HCT116 (cell line): ENCODE measurements at regions not wholly inside any gene's neighbourhood (a gene's known extent, or its start where the extent isn't known, plus 50 kb on each side); places are given as distances from the start of the nearest gene placed in this dataset.

ENCODE experiments used
- ATAC-seq: fragments of 200-7000 bp; cut with Tn5 transposase; 2 replicates; pipeline ENCODE4 v1.9.1; 2020; ENCODE audit warnings: mild to moderate bottlenecking, moderate library complexity
- BruUV-seq: library from RNA; stranded (reverse); fragments of 400-500 nt; replicated peaks from 2 replicates; lab custom pipeline; 2021; lab: Mats Ljungman, UMichigan
- CTCF ChIA-PET: fragments of 300-600 bp; sonication (Branson Sonifier 250); formaldehyde crosslinking; loops from one replicate; lab custom pipeline; 2021; ENCODE audit warnings: antibody characterized with exemption; lab: Charles Lee
- POLR2A ChIA-PET: fragments of 300-600, 350-600 bp; sonication (Branson Sonifier 250); formaldehyde crosslinking; loops from one replicate; lab custom pipeline; 2021; ENCODE audit warnings: antibody characterized with exemption; lab: Charles Lee
- RAD21 ChIA-PET, 2 experiments: fragments of 300-600 bp; sonication (Branson Sonifier 250); formaldehyde crosslinking; loops; one replicate each; lab custom pipeline; 2023; ENCODE audit warnings: low total read pairs in 2 of 2; ENCODE audit not compliant: uncharacterized antibody in 2 of 2, unreplicated experiment in 2 of 2, low non-redundant PET in 1 of 2; lab: Charles Lee
- DNase-seq: peaks from one replicate; pipeline ENCODE4 v3.0.0-alpha.2; 2010; ENCODE audit warnings: low read depth, low spot score
- H2AFZ ChIP-seq: fragments of 200-600 bp; shearing (Covaris generic), sonication (generic); 2 replicates; pipeline ENCODE4 v1.6.1; 2017; ENCODE audit warnings: low read depth, mixed run types, mixed read lengths, antibody characterized with exemption, low read length; ENCODE audit not compliant: poor library complexity, severe bottlenecking
- H3K27ac ChIP-seq: 2 replicates; pipeline ENCODE4 v1.5.1; 2012; ENCODE audit warnings: low read depth, low read length
- H3K27me3 ChIP-seq: fragments of 200-600 bp; sonication (generic); 2 replicates; pipeline ENCODE4 v1.6.1; 2016; ENCODE audit warnings: mixed run types, low read length, mixed read lengths; ENCODE audit not compliant: insufficient read depth
- H3K36me3 ChIP-seq, 2 experiments: fragments of 200-500 bp in 1 of 2; fragments of 200-600 bp in 1 of 2; sonication (Bioruptor generic) in 1 of 2; sonication (generic) in 1 of 2; 2 replicates each; pipeline versions ENCODE4 v1.5.1 to v1.6.1; 2014 to 2016; ENCODE audit warnings: low read length in 2 of 2, inconsistent platforms in 1 of 2, mixed read lengths in 1 of 2, mixed run types in 1 of 2; ENCODE audit not compliant: insufficient read depth in 2 of 2, control insufficient read depth in 1 of 2
- H3K4me1 ChIP-seq, 2 experiments: fragments of 200-600 bp in 1 of 2; sonication (generic) in 1 of 2; 2 replicates each; pipeline versions ENCODE4 v1.5.1 to v1.6.1; 2012 to 2017; ENCODE audit warnings: low read length in 2 of 2, inconsistent platforms in 1 of 2, mild to moderate bottlenecking in 1 of 2, mixed read lengths in 1 of 2, mixed run types in 1 of 2, moderate library complexity in 1 of 2; ENCODE audit not compliant: insufficient read depth in 2 of 2, control insufficient read depth in 1 of 2
- H3K4me2 ChIP-seq: fragments of 200-600 bp; sonication (generic); 2 replicates; pipeline ENCODE4 v1.6.1; 2017; ENCODE audit warnings: mixed run types, low read length, mixed read lengths
- H3K4me3 ChIP-seq, 2 experiments: fragments of 200-600 bp in 1 of 2; sonication (generic) in 1 of 2; replicated peaks in 1 of 2; 2 replicates each; pipeline ENCODE4 v1.5.1; 2011 to 2016; ENCODE audit warnings: low read length in 2 of 2, control low read depth in 1 of 2, low read depth in 1 of 2, mild to moderate bottlenecking in 1 of 2, mixed read lengths in 1 of 2, mixed run types in 1 of 2
- H3K79me2 ChIP-seq: fragments of 200-600 bp; sonication (generic); 2 replicates; pipeline ENCODE4 v1.6.1; 2017; ENCODE audit warnings: mild to moderate bottlenecking, mixed run types, low read length, moderate library complexity, mixed read lengths; ENCODE audit not compliant: insufficient read depth
- H3K9ac ChIP-seq: fragments of 200-600 bp; sonication (generic); 2 replicates; pipeline ENCODE4 v1.6.1; 2016; ENCODE audit warnings: low read length, mixed read lengths
- H3K9me2 ChIP-seq: fragments of 200-600 bp; sonication (generic), shearing (Covaris generic); 2 replicates; pipeline ENCODE4 v1.6.1; 2017; ENCODE audit warnings: mixed run types, mild to moderate bottlenecking, moderate library complexity; ENCODE audit not compliant: insufficient read depth
- H3K9me3 ChIP-seq, 2 experiments: fragments of 200-500 bp in 1 of 2; fragments of 200-600 bp in 1 of 2; sonication (Bioruptor generic) in 1 of 2; sonication (generic) in 1 of 2; 2 replicates each; pipeline ENCODE4 v1.6.1; 2014 to 2017; ENCODE audit warnings: low read length in 2 of 2, mixed read lengths in 2 of 2, inconsistent platforms in 1 of 2, low read depth in 1 of 2, mild to moderate bottlenecking in 1 of 2, mixed run types in 1 of 2, moderate library complexity in 1 of 2; ENCODE audit not compliant: control insufficient read depth in 1 of 2, insufficient read depth in 1 of 2
- H4K20me1 ChIP-seq: fragments of 200-600 bp; sonication (generic), shearing (Covaris generic); 2 replicates; pipeline ENCODE4 v1.6.1; 2017; ENCODE audit warnings: mixed run types, mild to moderate bottlenecking, moderate library complexity; ENCODE audit not compliant: insufficient read depth
- ATF3 ChIP-seq: IDR thresholded peaks from 2 replicates; pipeline ENCODE4 v1.6.1; 2012
- CBX3 ChIP-seq: IDR thresholded peaks from 2 replicates; pipeline ENCODE4 v1.6.1; 2012; ENCODE audit warnings: low read depth
- CEBPB ChIP-seq: IDR thresholded peaks from 2 replicates; pipeline ENCODE4 v1.6.1; 2012; ENCODE audit warnings: low read depth
- CTCF ChIP-seq, 3 experiments: fragments of 200-600 bp in 1 of 3; sonication (generic) in 1 of 3; IDR thresholded peaks in 2 of 3; conservative IDR thresholded peaks in 1 of 3; 2 replicates each; pipeline ENCODE4 v1.5.1; 2012 to 2017; ENCODE audit warnings: low read depth in 2 of 3, low read length in 2 of 3, antibody characterized with exemption in 1 of 3, borderline replicate concordance in 1 of 3, control low read depth in 1 of 3, mild to moderate bottlenecking in 1 of 3, mixed read lengths in 1 of 3, mixed run types in 1 of 3, moderate library complexity in 1 of 3; ENCODE audit not compliant: insufficient read depth in 1 of 3
- EGR1 ChIP-seq: IDR thresholded peaks from 2 replicates; pipeline ENCODE4 v1.6.1; 2012; ENCODE audit warnings: low read depth
- ELF1 ChIP-seq: IDR thresholded peaks from 2 replicates; pipeline ENCODE4 v1.6.1; 2012; ENCODE audit warnings: low read depth, borderline replicate concordance
- FOSL1 ChIP-seq: IDR thresholded peaks from 2 replicates; pipeline ENCODE4 v1.6.1; 2012; ENCODE audit warnings: low read depth
- JUND ChIP-seq: IDR thresholded peaks from 2 replicates; pipeline ENCODE4 v1.6.1; 2012
- MAX ChIP-seq: IDR thresholded peaks from 2 replicates; pipeline ENCODE4 v1.6.1; 2012
- POLR2AphosphoS5 ChIP-seq: IDR thresholded peaks from 2 replicates; pipeline ENCODE4 v1.6.1; 2011; ENCODE audit warnings: mild to moderate bottlenecking, low read depth, low read length, moderate library complexity
- RAD21 ChIP-seq: IDR thresholded peaks from 2 replicates; pipeline ENCODE4 v1.6.1; 2012; ENCODE audit warnings: low read depth, mild to moderate bottlenecking
- REST ChIP-seq: IDR thresholded peaks from 2 replicates; pipeline ENCODE4 v1.6.1; 2012; ENCODE audit warnings: low read depth
- SIN3A ChIP-seq: IDR thresholded peaks from 2 replicates; pipeline ENCODE4 v1.6.1; 2012; ENCODE audit warnings: low read depth
- SP1 ChIP-seq: IDR thresholded peaks from 2 replicates; pipeline ENCODE4 v1.6.1; 2012; ENCODE audit warnings: low read depth
- SRF ChIP-seq: IDR thresholded peaks from 2 replicates; pipeline ENCODE4 v1.6.1; 2012; ENCODE audit warnings: low read depth
- YY1 ChIP-seq: IDR thresholded peaks from 2 replicates; pipeline ENCODE4 v1.6.1; 2011; ENCODE audit warnings: low read length, low read depth, moderate library complexity, mild to moderate bottlenecking; ENCODE audit not compliant: insufficient replicate concordance; ENCODE audit errors: extremely low read depth
- ZBTB33 ChIP-seq: IDR thresholded peaks from 2 replicates; pipeline ENCODE4 v1.6.1; 2011; ENCODE audit warnings: mild to moderate bottlenecking, low read length, moderate library complexity; ENCODE audit not compliant: insufficient replicate concordance; ENCODE audit errors: extremely low read depth
- ZFX ChIP-seq: fragments of 450-650 bp; IDR thresholded peaks from 2 replicates; pipeline ENCODE4 v1.6.1; 2017
- ZNF274 ChIP-seq: fragments of 200-500 bp; sonication (Bioruptor generic); IDR thresholded peaks from 2 replicates; pipeline ENCODE4 v1.6.1; 2014; ENCODE audit warnings: mild to moderate bottlenecking, low read depth, low read length, inconsistent platforms
- intact Hi-C: fragments of 100-400 bp; cut with micrococcal nuclease; formaldehyde crosslinking; loops from 2 replicates; pipeline ENCODE4 v1.10.0; 2022

GRCh38 chr2:160889439-160890170 is 270.6 kb upstream of the TANK start:
- no peaks in the 10 kb centered on the region for H3K27me3 ChIP-seq
- ChIA-PET RAD21 (no interaction called here), CTCF (no interaction called here), POLR2A (no interaction called here)
- no peaks in the 10 kb centered on the region for H3K36me3 ChIP-seq
- no peak overlapping the region for H2AFZ ChIP-seq
- H3K4me3 ChIP-seq, result no peak overlapping the region
- intact Hi-C loops, result no loop called here
- H3K4me1 ChIP-seq, result no peaks in the 10 kb centered on the region
- no TSS peak for BruUV-seq
- DNase-seq (no peak), ATAC-seq (no peak)
- no peak overlapping the region for H3K9ac ChIP-seq
- H3K9me2 ChIP-seq, result peaks cover 3% of the 10 kb centered on the region; the same call in 1 of the 2 replicates
- no peaks in the 10 kb centered on the region for H3K9me3 ChIP-seq
- no peaks in the 10 kb centered on the region for H4K20me1 ChIP-seq
- no peak overlapping the region for H3K4me2 ChIP-seq
- no peak for TF ChIP-seq MAX
- no peak for TF ChIP-seq RAD21
- TF ChIP-seq CEBPB, result no peak
- TF ChIP-seq ZNF274, result no peak
- TF ChIP-seq ATF3, result no peak
- TF ChIP-seq POLR2AphosphoS5, result no peak
- no peak for TF ChIP-seq EGR1
- no peak for TF ChIP-seq FOSL1
- TF ChIP-seq REST, result no peak
- TF ChIP-seq ELF1, result no peak
- TF ChIP-seq CTCF (IDR thresholded peaks at IDR 0.05 in 2 of 3, conservative IDR thresholded peaks at IDR 0.05 in 1 of 3; ENCODE audit: borderline replicate concordance in 1 of 3, insufficient read depth in 1 of 3, low read depth in 2 of 3, low read length in 2 of 3), result no peak
- TF ChIP-seq SIN3A, result no peak
- no peak for TF ChIP-seq SRF
- TF ChIP-seq ZFX, result no peak
- TF ChIP-seq SP1, result no peak
- TF ChIP-seq YY1, result no peak
- no peak for TF ChIP-seq CBX3
- no peak for TF ChIP-seq ZBTB33
- no peak for TF ChIP-seq JUND
- no peaks in the 10 kb centered on the region for H3K79me2 ChIP-seq
- H3K27ac ChIP-seq, result no peak overlapping the region
